ENCODE measurements at regions not wholly inside any gene's neighbourhood (a gene's known extent, or its start where the extent isn't known, plus 50 kb on each side); places are given as distances from the start of the nearest gene placed in this dataset.

GRCh38 chr4:188707036-188707435 lies 567.8 kb downstream of the TRIML1 start:
- H3K27ac ChIP-seq (ENCODE audit: insufficient read depth, low read length) = no peak overlapping the region
- no peaks in the 10 kb centered on the region for H3K4me1 ChIP-seq (ENCODE audit: control insufficient read depth, extremely low read depth, insufficient read depth, low read length)
- no peak overlapping the region for H3K4me2 ChIP-seq (ENCODE audit: extremely low read depth, insufficient read depth, low read length)
- no peak for DNase-seq (ENCODE audit: low read depth in 2 of 2)
- no peaks in the 10 kb centered on the region for H3K9me3 ChIP-seq (ENCODE audit: control insufficient read depth, insufficient read depth, low read depth, low read length)
- no peak overlapping the region for H2AFZ ChIP-seq (ENCODE audit: low read length)
- H4K20me1 ChIP-seq (ENCODE audit: control insufficient read depth, extremely low read depth, insufficient read depth, low read length) = no peaks in the 10 kb centered on the region
- TF ChIP-seq CTCF (conservative IDR thresholded peaks at IDR 0.05 in 1 of 2, IDR thresholded peaks at IDR 0.05 in 1 of 2; ENCODE audit: low read depth in 1 of 2, low read length in 2 of 2) (no peak), EZH2 (IDR thresholded peaks at IDR 0.05; ENCODE audit: low read length, missing control alignments) (no peak)
- no peak overlapping the region for H3K4me3 ChIP-seq (replicated peaks in 1 of 4; ENCODE audit: control extremely low read depth in 1 of 4, insufficient read depth in 1 of 4, low read depth in 3 of 4, low read length in 4 of 4)
- no peaks in the 10 kb centered on the region for H3K79me2 ChIP-seq (ENCODE audit: control insufficient read depth, insufficient read depth, low read length)
- H3K27me3 ChIP-seq (ENCODE audit: control insufficient read depth, insufficient read depth, low read length) = no peaks in the 10 kb centered on the region
- H3K9ac ChIP-seq (ENCODE audit: insufficient read depth, low read length) = no peak overlapping the region
- no peaks in the 10 kb centered on the region for H3K36me3 ChIP-seq (ENCODE audit: control insufficient read depth, insufficient read depth, low read length)

DNA sequence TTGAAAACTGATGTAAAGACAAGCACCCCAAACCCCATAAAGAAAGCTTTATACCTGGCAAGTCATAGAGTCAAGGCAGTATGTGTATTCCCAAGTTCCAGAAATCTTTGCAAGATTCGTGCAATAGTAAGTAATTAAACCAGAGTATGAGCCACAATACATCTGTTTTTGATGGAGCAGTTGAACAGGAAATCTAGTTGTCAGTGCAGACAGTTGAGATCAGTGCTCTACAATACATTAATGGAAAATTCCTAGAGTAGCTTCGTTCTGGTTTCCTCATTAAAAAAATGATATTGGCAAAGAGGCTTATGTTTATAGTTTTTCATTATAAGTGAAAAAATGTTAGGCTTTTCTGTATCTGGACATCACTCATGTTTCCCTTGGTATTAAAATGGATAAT lies 575.3 kb downstream of the TRIML1 start:
- no peak overlapping the region for H3K4me3 ChIP-seq (replicated peaks in 1 of 4; ENCODE audit: control extremely low read depth in 1 of 4, insufficient read depth in 1 of 4, low read depth in 3 of 4, low read length in 4 of 4)

DNA sequence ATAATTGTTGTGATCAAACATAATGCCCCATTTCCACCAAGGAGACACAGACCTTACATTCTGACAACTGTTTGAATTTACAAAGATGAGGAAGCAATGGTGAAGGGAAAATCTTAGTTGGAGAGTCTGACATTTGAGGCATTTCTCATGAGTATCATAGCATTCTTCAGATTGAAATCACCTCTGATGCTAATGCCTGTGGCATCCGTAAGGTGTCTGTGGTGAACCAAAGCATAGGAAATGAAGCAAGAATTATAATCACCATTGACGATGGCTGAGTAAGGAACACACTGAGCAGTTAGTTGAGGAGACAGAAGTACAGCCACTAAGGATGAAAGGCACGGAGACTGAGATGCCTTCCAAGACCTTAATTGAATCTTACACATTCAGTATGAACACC lies 575.7 kb downstream of the TRIML1 start:
- DNase-seq (ENCODE audit: low read depth in 2 of 2) = peak in 1 of 2 donors; percentile 20
- H2AFZ ChIP-seq (ENCODE audit: low read length) = no peak overlapping the region
- H3K9me3 ChIP-seq (ENCODE audit: control insufficient read depth, insufficient read depth, low read depth, low read length) = no peaks in the 10 kb centered on the region
- no peak overlapping the region for H3K4me3 ChIP-seq (replicated peaks in 1 of 4; ENCODE audit: control extremely low read depth in 1 of 4, insufficient read depth in 1 of 4, low read depth in 3 of 4, low read length in 4 of 4)
- no peak overlapping the region for H3K4me2 ChIP-seq (ENCODE audit: extremely low read depth, insufficient read depth, low read length)
- H3K27ac ChIP-seq (ENCODE audit: insufficient read depth, low read length) = peak overlapping the region; percentile 40
- no peaks in the 10 kb centered on the region for H4K20me1 ChIP-seq (ENCODE audit: control insufficient read depth, extremely low read depth, insufficient read depth, low read length)
- TF ChIP-seq EZH2 (IDR thresholded peaks at IDR 0.05; ENCODE audit: low read length, missing control alignments) = no peak
- TF ChIP-seq CTCF (conservative IDR thresholded peaks at IDR 0.05 in 1 of 2, IDR thresholded peaks at IDR 0.05 in 1 of 2; ENCODE audit: low read depth in 1 of 2, low read length in 2 of 2) = no peak
- H3K79me2 ChIP-seq (ENCODE audit: control insufficient read depth, insufficient read depth, low read length) = no peaks in the 10 kb centered on the region
- H3K36me3 ChIP-seq (ENCODE audit: control insufficient read depth, insufficient read depth, low read length) = no peaks in the 10 kb centered on the region
- no peaks in the 10 kb centered on the region for H3K27me3 ChIP-seq (ENCODE audit: control insufficient read depth, insufficient read depth, low read length)
- H3K4me1 ChIP-seq (ENCODE audit: control insufficient read depth, extremely low read depth, insufficient read depth, low read length) = no peaks in the 10 kb centered on the region
- H3K9ac ChIP-seq (ENCODE audit: insufficient read depth, low read length) = no peak overlapping the region

More for the DNA sequence above, 575.3 kb downstream of the TRIML1 start:
- no peaks in the 10 kb centered on the region for H3K27me3 ChIP-seq (ENCODE audit: control insufficient read depth, insufficient read depth, low read length)
- no peaks in the 10 kb centered on the region for H4K20me1 ChIP-seq (ENCODE audit: control insufficient read depth, extremely low read depth, insufficient read depth, low read length)
- no peak overlapping the region for H3K9ac ChIP-seq (ENCODE audit: insufficient read depth, low read length)
- no peak for DNase-seq (ENCODE audit: low read depth in 2 of 2)
- TF ChIP-seq EZH2 (IDR thresholded peaks at IDR 0.05; ENCODE audit: low read length, missing control alignments) (no peak), CTCF (conservative IDR thresholded peaks at IDR 0.05 in 1 of 2, IDR thresholded peaks at IDR 0.05 in 1 of 2; ENCODE audit: low read depth in 1 of 2, low read length in 2 of 2) (no peak)
- H2AFZ ChIP-seq (ENCODE audit: low read length) = no peak overlapping the region
- no peaks in the 10 kb centered on the region for H3K4me1 ChIP-seq (ENCODE audit: control insufficient read depth, extremely low read depth, insufficient read depth, low read length)
- H3K9me3 ChIP-seq (ENCODE audit: control insufficient read depth, insufficient read depth, low read depth, low read length) = no peaks in the 10 kb centered on the region
- H3K27ac ChIP-seq (ENCODE audit: insufficient read depth, low read length) = no peak overlapping the region
- no peak overlapping the region for H3K4me2 ChIP-seq (ENCODE audit: extremely low read depth, insufficient read depth, low read length)
- no peaks in the 10 kb centered on the region for H3K36me3 ChIP-seq (ENCODE audit: control insufficient read depth, insufficient read depth, low read length)
- H3K79me2 ChIP-seq (ENCODE audit: control insufficient read depth, insufficient read depth, low read length) = no peaks in the 10 kb centered on the region

Data from fibroblast of lung (primary cell).